OCI-M2 (cell line): ENCODE measurements at regions not wholly inside any gene's neighbourhood (a gene's known extent, or its start where the extent isn't known, plus 50 kb on each side); places are given as distances from the start of the nearest gene placed in this dataset.

ENCODE experiments used
- DNase-seq: peaks from one replicate; lab custom pipeline; 2025; ENCODE audit not compliant: unreplicated experiment; lab: John Stamatoyannopoulos, UW

DNA sequence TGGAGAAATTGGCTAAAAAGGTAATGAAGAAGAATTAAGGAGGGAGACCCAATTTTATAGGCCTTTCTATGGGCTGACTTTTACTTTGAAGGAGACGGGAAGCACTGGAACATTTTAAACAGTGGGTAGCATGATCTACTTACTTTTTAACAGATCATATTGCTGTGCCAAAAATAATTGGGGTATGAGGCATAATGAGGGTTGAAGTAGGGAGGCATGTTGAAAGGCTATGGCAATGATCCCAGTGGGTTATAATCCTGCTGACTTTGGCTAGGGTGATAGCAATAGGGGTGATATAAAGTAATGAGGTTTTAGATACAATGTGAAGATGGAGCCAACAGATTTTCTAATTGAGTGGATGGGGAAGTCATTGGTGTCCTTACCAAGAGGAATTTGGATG lies 73.2 kb downstream of the GPR37 start:
- DNase-seq, result no peak

DNA sequence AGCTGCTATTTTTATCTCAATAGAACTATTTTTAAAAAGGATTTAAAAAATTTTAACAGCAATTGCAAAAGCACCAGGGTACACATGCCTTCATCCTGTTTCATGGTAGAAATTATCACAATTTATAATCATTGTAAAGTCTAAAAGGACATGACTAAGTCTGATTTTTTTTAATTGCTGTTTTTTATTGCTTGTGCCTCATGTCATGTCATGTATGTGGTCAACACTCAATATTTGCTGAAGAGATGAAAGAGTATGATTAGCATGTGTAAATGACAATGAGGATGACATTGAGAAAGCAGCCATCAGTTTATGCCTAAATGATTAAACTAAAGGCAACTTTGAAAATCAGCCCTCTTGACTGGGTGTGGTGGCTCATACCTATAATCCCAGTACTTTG lies 74.8 kb downstream of the GPR37 start:
- no peak for DNase-seq

- no peak for DNase-seq
Observed at GRCh38 chr7:124689931-124690330, 75.7 kb downstream of the GPR37 start.

DNA sequence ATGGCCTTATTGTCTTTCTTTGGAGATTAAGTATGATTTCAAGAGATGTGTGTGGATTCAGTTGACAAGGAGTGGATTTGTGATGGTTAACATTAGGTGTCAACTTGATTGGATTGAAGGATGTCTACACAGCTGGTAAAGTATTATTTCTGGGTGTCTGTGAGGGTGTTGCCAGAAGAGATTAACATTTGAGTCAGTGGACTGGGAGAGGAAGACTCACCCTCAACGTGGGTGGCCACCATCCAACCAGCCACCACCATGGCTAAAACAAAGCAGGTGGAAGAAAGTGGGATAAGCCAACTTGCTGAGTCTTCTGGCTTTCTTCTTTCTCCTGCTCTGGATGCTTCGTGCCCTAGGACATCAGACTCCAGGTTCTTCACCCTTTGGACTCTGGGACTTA lies 76.1 kb downstream of the GPR37 start:
- no peak for DNase-seq

DNA sequence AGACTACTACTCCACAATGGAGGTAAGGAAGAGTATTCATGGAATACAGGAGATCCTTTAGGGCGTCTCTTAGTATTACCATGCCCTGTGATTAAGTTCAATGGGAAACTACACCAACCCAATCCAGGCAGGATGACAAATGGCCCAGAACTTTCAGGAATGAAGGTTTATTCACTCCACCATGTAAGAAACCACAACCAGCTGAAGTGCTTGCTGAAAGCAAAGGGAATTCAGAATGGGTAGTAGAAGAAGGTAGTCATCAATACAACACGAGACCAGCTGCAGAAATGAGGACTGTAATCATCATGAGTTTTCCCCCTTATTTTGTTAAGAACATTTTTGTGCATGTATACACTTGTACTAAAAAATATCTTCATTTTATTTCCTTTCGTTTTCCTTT lies 76.6 kb downstream of the GPR37 start:
- DNase-seq, result no peak

GRCh38 chr7:124686543-124687171 lies 78.9 kb downstream of the GPR37 start:
- DNase-seq, result no peak

DNA sequence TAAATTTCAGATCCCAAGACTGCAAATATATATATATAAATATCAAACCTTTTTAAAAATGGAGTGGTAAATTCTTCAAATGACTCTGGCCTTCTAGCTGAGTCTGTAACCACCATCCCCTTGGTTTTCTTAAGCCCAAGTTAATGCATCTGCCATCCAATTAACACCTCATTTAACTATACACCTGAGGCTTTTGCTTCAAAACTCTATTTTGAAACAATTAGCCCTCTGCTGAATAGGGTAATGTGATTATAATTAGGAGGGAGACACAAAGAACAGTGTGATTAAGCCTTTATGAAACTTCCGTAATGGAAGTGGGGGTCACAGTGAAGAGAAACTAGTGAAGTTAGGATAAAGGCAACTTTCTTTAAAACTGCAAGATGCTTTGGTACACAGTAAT lies 83.6 kb downstream of the GPR37 start:
- no peak for DNase-seq

DNA sequence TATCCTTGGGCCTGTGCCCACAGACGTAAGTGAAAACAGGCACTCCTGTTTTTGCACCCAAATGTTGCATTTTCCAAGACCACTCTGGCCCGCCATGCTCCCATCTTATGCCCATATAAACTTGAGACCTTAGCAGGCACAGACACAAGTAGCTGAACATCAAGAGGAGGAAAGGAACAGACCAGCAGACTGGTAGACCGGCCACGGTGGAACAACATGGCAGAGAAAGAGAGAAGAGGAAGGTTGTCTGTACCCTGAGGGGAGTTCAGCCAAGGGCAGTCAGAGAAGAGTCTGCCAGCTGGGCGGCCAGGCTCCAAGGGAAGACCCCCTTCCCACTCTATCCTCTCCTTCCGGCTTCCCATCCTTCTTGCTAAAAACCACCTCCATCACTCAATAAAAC lies 85.3 kb downstream of the GPR37 start:
- no peak for DNase-seq

DNA sequence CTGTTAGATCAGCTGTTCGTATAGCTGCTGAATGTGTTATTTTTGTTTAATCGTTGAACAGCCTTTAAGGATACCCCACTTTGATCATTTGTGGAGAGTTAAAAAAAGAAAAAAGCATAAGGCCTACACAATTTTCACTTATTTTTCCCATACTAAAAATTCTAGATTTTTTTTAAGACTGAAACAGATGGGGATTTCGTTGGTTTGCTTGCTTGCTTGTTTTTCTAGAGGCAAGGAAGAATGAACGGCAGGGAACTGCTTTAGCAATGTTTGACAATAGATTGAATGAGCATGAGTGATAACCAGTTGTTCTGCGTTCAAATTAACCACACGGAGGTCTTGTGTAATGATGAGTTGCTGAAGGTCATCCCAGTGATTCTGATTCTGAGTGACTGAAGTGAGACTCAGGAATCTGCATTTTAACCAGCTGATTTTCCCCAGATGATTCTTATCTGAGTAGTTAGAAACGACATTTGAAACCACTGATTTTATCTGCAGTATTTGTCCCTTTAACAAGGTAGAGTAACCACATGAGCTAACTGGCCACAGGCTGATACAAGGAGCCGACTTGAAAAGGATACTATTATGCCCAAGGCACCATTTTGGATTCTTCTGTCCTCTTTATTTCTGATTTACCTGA lies 85.9 kb downstream of the GPR37 start:
- no peak for DNase-seq

DNA sequence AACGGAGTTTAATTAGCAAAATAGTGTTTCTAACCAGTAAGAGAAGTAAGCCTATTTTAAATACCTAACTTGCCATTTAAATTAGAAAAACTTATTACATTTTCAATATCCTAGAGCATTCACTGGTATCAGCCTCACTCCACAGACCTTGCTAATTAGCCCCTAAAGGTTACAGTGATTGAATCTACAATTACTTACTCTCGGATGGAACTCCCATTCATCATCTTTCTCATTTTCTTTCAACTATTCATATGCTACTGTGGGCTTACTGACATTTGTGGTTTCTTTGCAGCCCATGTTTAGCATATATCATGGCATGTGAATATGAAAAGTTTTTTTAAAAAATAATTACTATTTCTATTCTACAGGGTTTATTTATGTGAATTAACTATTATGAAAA lies 86.4 kb downstream of the GPR37 start:
- no peak for DNase-seq

- no peak for DNase-seq
Observed at GRCh38 chr7:124674451-124674850, 91.1 kb downstream of the GPR37 start.

DNA sequence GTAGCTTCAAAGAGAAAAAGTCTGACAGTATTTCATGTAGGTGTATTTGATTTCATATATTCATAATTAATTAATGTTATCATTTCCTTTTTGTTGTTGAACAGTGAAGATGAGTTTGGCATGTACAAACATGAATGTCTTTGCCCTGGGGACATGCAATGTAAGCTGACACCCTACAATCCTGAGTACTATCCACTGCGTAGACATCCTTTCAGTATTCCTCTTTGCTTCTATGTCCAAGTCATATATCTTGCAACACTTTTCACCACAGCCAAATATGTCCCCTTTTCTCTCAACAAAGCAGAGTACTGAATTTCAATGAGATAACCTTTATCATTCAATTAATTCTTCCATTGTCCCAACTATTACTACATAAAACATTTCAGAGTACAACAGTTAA lies 93.6 kb downstream of the GPR37 start:
- DNase-seq, result no peak

GRCh38 chr7:124667312-124668153 lies 98.1 kb downstream of the GPR37 start:
- no peak for DNase-seq

DNA sequence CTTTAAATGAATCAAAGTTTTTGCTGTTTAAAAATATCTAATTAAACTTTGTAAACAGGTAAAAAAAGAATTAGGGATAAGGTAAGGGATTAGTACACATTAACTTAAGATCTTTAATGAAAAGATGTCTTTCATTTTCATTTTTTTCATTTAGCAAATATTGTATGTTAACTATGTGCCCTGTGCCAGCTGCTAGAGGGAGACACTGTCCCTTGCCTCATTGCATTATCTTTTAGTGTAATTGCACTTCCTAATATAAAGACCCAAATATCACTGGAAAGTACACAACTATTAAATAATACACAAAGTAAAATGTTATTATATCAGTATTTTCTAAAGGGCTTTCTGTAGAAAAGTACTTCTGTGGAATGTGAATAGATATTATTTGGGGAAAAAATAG lies 102.7 kb downstream of the GPR37 start:
- DNase-seq, result no peak

DNA sequence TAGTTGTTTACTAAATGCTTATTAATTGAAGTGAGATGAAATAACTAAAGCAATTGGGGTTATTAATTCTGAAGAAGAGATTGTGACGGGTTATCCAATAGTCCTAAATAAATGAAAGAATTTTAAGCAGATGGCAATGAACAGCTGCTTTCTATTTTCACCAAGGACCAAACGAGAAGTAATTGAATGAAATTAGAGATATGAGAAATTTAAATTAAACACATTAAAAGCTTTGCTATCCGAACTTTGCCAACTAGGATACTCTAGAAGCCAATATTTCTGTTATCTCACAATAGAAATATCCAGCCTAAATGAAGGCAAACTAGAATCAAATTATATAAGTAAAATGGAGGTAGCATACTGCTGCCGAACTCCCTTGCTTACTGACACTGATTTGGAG lies 103.2 kb downstream of the GPR37 start:
- no peak for DNase-seq

- DNase-seq, result no peak
Observed at GRCh38 chr7:124655990-124656389, 109.6 kb downstream of the GPR37 start.

DNA sequence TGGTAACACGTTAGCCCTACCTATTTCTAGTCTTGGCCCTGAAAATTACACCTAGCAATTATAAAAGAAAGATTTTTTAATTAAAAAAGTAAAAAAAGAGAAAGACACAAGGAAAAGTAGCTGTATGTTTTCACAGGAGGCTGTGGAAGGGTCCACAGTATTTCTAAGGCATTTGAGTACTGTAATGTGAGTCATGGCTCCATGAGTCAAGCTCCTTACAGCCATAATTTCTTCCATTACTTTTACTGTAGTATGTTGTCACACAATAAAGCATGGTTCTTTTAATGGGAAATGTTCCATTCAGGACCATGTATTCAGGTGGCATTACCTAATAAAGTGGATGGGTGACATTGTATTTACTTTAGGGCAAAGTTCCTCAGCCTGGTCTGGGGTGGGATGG lies 113.4 kb downstream of the GPR37 start:
- DNase-seq, result no peak

DNA sequence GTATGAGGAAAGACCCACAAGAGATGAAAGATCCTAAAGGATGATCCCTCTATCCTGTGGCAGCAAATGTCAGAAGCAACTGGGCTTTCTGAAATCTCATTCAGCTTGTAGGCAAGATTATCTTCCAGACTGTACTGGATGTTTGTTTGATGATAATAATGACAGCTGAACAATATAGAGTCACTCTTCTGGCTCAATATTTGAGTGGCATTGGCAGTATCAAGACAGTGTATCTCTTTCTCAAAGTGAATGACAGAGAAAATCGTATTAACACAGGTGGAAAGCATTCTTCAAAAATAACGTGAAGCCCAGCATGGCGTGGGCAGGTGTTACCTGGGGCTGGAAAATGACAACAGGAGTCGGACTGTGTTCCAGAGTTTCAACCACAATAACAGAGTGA lies 114.5 kb downstream of the GPR37 start:
- DNase-seq, result no peak

- DNase-seq, result no peak
Observed at GRCh38 chr7:124649397-124650014, 116.1 kb downstream of the GPR37 start.

GRCh38 chr7:124647630-124648306 lies 117.8 kb downstream of the GPR37 start:
- no peak for DNase-seq

DNA sequence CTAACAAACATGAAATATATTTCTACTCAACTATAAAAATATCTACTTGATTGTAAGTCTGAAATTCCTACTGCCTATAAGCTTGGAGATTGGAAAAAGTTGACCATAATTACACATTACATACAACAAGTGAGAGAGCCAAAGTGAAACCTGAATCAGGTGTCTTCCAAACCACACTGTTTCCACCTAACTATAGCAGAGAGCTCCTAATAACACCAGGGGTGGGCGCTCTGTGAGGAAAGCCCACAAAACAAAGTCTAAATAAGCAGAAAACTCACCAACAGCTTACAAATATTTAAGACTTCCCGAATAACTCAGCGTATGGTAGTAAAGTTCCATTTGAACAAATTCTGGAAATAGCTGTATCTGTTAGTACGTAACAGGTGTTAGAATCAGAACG lies 119.9 kb downstream of the GPR37 start:
- DNase-seq, result no peak
